HL-60 (cell line): ENCODE measurements at regions not wholly inside any gene's neighbourhood (a gene's known extent, or its start where the extent isn't known, plus 50 kb on each side); places are given as distances from the start of the nearest gene placed in this dataset.

Experiments
- CTCF ChIP-seq: IDR thresholded peaks from one replicate; pipeline ENCODE4 v1.5.1; 2011; ENCODE audit warnings: low read length, control low read depth, inconsistent platforms; ENCODE audit not compliant: insufficient read depth
- GABPA ChIP-seq: IDR thresholded peaks from 2 replicates; pipeline ENCODE4 v1.6.1; 2012; ENCODE audit warnings: low read depth
- POLR2AphosphoS5 ChIP-seq: IDR thresholded peaks from 2 replicates; pipeline ENCODE4 v1.6.1; 2012; ENCODE audit warnings: low read depth
- REST ChIP-seq: IDR thresholded peaks from 2 replicates; pipeline ENCODE4 v1.6.1; 2012; ENCODE audit warnings: low read depth; ENCODE audit not compliant: insufficient replicate concordance
- SPI1 ChIP-seq: IDR thresholded peaks from 2 replicates; pipeline ENCODE4 v1.6.1; 2012; ENCODE audit warnings: low read depth, mild to moderate bottlenecking, borderline replicate concordance

GRCh38 chr4:4952273-4952672, 67.0 kb downstream of the CYTL1 start:
- TF ChIP-seq CTCF (no peak), POLR2AphosphoS5 (no peak), GABPA (no peak), REST (no peak), SPI1 (no peak)
